Caco-2 (cell line): ENCODE measurements at regions not wholly inside any gene's neighbourhood (a gene's known extent, or its start where the extent isn't known, plus 50 kb on each side); places are given as distances from the start of the nearest gene placed in this dataset.

Experiments
- BruUV-seq: library from RNA; stranded (reverse); fragments of 400-500 nt; replicated peaks from 2 replicates; lab custom pipeline; 2021; lab: Mats Ljungman, UMichigan
- CTCF ChIA-PET: fragments of 300-600 bp; sonication (Branson Sonifier 250); formaldehyde crosslinking; loops from one replicate; lab custom pipeline; 2022; ENCODE audit warnings: antibody characterized with exemption; lab: Charles Lee
- POLR2A ChIA-PET: fragments of 300-600 bp; sonication (Branson Sonifier 250); formaldehyde crosslinking; loops from one replicate; lab custom pipeline; 2022; ENCODE audit warnings: antibody characterized with exemption; lab: Charles Lee
- DNase-seq, 2 experiments: peaks; one replicate each; pipeline versions ENCODE4 v3.0.0 to v3.0.0-alpha.2; 2020 to 2022
- H3K27me3 ChIP-seq: replicated peaks from 2 replicates; pipeline ENCODE4 v1.6.0; 2011; ENCODE audit warnings: low read length; ENCODE audit not compliant: control insufficient read depth, insufficient read depth
- H3K36me3 ChIP-seq: 2 replicates; pipeline ENCODE4 v1.5.1; 2011; ENCODE audit warnings: low read length; ENCODE audit not compliant: control insufficient read depth, insufficient read depth
- H3K4me1 ChIP-seq: fragments of 250-450 bp; sonication (Bioruptor Pico); 2 replicates; pipeline ENCODE4 v1.5.1; 2020; ENCODE audit warnings: mild to moderate bottlenecking
- H3K4me3 ChIP-seq: 2 replicates; pipeline ENCODE4 v1.5.1; 2011; ENCODE audit warnings: low read depth, mild to moderate bottlenecking, control low read depth, low read length
- H3K9me3 ChIP-seq: fragments of 250-450 bp; sonication (Bioruptor Pico); 2 replicates; pipeline ENCODE4 v1.5.1; 2020; ENCODE audit warnings: mild to moderate bottlenecking, moderate library complexity
- H3K27ac Mint-ChIP-seq: one replicate; pipeline ENCODE4 v1.8.0; 2022; ENCODE audit warnings: mixed read lengths; ENCODE audit not compliant: unreplicated experiment
- H3K27me3 Mint-ChIP-seq: one replicate; pipeline ENCODE4 v1.8.0; 2022; ENCODE audit warnings: mixed read lengths; ENCODE audit not compliant: insufficient read depth, unreplicated experiment
- H3K36me3 Mint-ChIP-seq: one replicate; pipeline ENCODE4 v1.8.0; 2022; ENCODE audit warnings: mild to moderate bottlenecking, mixed read lengths; ENCODE audit not compliant: insufficient read depth, unreplicated experiment
- H3K4me1 Mint-ChIP-seq: one replicate; pipeline ENCODE4 v1.8.0; 2022; ENCODE audit warnings: low read depth, mixed read lengths; ENCODE audit not compliant: unreplicated experiment
- H3K4me3 Mint-ChIP-seq: one replicate; pipeline ENCODE4 v1.8.0; 2022; ENCODE audit warnings: mild to moderate bottlenecking, moderate library complexity, mixed read lengths; ENCODE audit not compliant: unreplicated experiment
- H3K9me3 Mint-ChIP-seq: one replicate; pipeline ENCODE4 v1.8.0; 2022; ENCODE audit warnings: mixed read lengths; ENCODE audit not compliant: unreplicated experiment
- intact Hi-C: fragments of 100-400 bp; cut with micrococcal nuclease; formaldehyde crosslinking; loops from one replicate; pipeline ENCODE4 v1.10.0; 2022; ENCODE audit not compliant: unreplicated experiment
- TF ChIP-seq, protein P1 (sequence below), 2 experiments: fragments of 200-600 bp in 1 of 2; IDR thresholded peaks; 1 replicate in 1 of 2; 2 replicates in 1 of 2; pipeline versions ENCODE4 v1.5.1 to v1.8.0; 2011 to 2022; ENCODE audit warnings: antibody characterized with exemption in 1 of 2, control low read depth in 1 of 2, inconsistent platforms in 1 of 2, low read depth in 1 of 2, low read length in 1 of 2, mild to moderate bottlenecking in 1 of 2, moderate library complexity in 1 of 2; ENCODE audit not compliant: insufficient read depth in 1 of 2, severe bottlenecking in 1 of 2, unreplicated experiment in 1 of 2

DNA sequence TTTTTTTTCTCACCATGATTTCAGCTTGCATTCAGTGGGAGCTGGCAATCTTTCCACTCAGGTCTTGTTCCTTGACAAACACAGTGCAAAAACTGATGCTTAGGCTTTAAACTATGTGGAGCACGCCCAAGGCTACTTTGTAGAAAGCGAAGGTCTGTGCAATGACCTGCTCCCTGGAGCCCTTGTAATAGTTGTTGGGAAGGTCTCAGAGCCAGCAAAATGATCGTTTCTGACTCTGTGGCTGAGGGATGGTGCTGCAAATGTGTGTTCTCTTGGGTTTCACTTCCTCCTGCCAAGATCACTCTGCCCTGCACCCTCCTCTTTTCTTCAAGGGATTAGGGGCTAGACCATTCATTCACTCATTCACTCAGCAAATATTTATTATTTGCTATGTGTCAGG is 249.7 kb upstream of the MAP3K1 start:
- no TSS peak for BruUV-seq
- intact Hi-C loops: no loop called here
- Histone ChIP-seq H3K27me3 (no peaks in the 10 kb centered on the region), H3K9me3 (no peaks in the 10 kb centered on the region), H3K36me3 (no peaks in the 10 kb centered on the region), H3K4me1 (no peaks in the 10 kb centered on the region), H3K4me3 (no peak overlapping the region)
- H3K27ac Mint-ChIP-seq: no peak overlapping the region
- CTCF ChIA-PET: interaction anchor here (1.1 kb wide), 1 partner anchor 273 kb away, joined by 3 read pairs; no protein-coding TSS in a partner anchor
- H3K36me3 Mint-ChIP-seq: no peaks in the 10 kb centered on the region
- no peak for DNase-seq
- H3K27me3 Mint-ChIP-seq: no peaks in the 10 kb centered on the region
- H3K4me3 Mint-ChIP-seq: no peak overlapping the region
- peaks cover 16% of the 10 kb centered on the region for H3K4me1 Mint-ChIP-seq
- H3K9me3 Mint-ChIP-seq: peaks cover 14% of the 10 kb centered on the region
- TF ChIP-seq, protein P1, sequence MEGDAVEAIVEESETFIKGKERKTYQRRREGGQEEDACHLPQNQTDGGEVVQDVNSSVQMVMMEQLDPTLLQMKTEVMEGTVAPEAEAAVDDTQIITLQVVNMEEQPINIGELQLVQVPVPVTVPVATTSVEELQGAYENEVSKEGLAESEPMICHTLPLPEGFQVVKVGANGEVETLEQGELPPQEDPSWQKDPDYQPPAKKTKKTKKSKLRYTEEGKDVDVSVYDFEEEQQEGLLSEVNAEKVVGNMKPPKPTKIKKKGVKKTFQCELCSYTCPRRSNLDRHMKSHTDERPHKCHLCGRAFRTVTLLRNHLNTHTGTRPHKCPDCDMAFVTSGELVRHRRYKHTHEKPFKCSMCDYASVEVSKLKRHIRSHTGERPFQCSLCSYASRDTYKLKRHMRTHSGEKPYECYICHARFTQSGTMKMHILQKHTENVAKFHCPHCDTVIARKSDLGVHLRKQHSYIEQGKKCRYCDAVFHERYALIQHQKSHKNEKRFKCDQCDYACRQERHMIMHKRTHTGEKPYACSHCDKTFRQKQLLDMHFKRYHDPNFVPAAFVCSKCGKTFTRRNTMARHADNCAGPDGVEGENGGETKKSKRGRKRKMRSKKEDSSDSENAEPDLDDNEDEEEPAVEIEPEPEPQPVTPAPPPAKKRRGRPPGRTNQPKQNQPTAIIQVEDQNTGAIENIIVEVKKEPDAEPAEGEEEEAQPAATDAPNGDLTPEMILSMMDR (IDR thresholded peaks at IDR 0.05; ENCODE audit: insufficient read depth in 1 of 2, low read depth in 1 of 2, low read length in 1 of 2, severe bottlenecking in 1 of 2, unreplicated experiment in 1 of 2): no peak
- POLR2A ChIA-PET: no interaction called here

GRCh38 chr5:56565283-56565615 is 250.1 kb upstream of the MAP3K1 start:
- CTCF ChIA-PET: interaction anchor here (1.1 kb wide), 1 partner anchor 274 kb away, joined by 3 read pairs; no protein-coding TSS in a partner anchor
- intact Hi-C loops: no loop called here
- Mint-ChIP-seq H3K27ac (no peak overlapping the region), H3K4me3 (no peak overlapping the region), H3K4me1 (peaks cover 17% of the 10 kb centered on the region), H3K36me3 (no peaks in the 10 kb centered on the region), H3K9me3 (peaks cover 18% of the 10 kb centered on the region), H3K27me3 (no peaks in the 10 kb centered on the region)
- no peak overlapping the region for H3K4me3 ChIP-seq
- POLR2A ChIA-PET: interaction anchor here (0.6 kb wide), 1 partner anchor 262 kb away, joined by 4 read pairs; no protein-coding TSS in a partner anchor
- no peak for DNase-seq
- H3K27me3 ChIP-seq: no peaks in the 10 kb centered on the region
- no peaks in the 10 kb centered on the region for H3K4me1 ChIP-seq
- no TSS peak for BruUV-seq
- no peaks in the 10 kb centered on the region for H3K36me3 ChIP-seq
- H3K9me3 ChIP-seq: no peaks in the 10 kb centered on the region
- TF ChIP-seq, protein P1 (IDR thresholded peaks at IDR 0.05; ENCODE audit: insufficient read depth in 1 of 2, low read depth in 1 of 2, low read length in 1 of 2, severe bottlenecking in 1 of 2, unreplicated experiment in 1 of 2): no peak

GRCh38 chr5:56564541-56565282 is 250.6 kb upstream of the MAP3K1 start:
- no TSS peak for BruUV-seq
- Mint-ChIP-seq H3K27ac (no peak overlapping the region), H3K36me3 (no peaks in the 10 kb centered on the region), H3K4me1 (peaks cover 20% of the 10 kb centered on the region), H3K9me3 (peaks cover 23% of the 10 kb centered on the region), H3K27me3 (no peaks in the 10 kb centered on the region), H3K4me3 (no peak overlapping the region)
- H3K27me3 ChIP-seq: no peaks in the 10 kb centered on the region
- intact Hi-C loops: no loop called here
- TF ChIP-seq, protein P1 (IDR thresholded peaks at IDR 0.05; ENCODE audit: insufficient read depth in 1 of 2, low read depth in 1 of 2, low read length in 1 of 2, severe bottlenecking in 1 of 2, unreplicated experiment in 1 of 2): no peak
- H3K36me3 ChIP-seq: no peaks in the 10 kb centered on the region
- H3K4me1 ChIP-seq: no peaks in the 10 kb centered on the region
- no peak overlapping the region for H3K4me3 ChIP-seq
- DNase-seq: no peak
- no peaks in the 10 kb centered on the region for H3K9me3 ChIP-seq
- ChIA-PET CTCF (interaction anchor here (1.1 kb wide), 1 partner anchor 274 kb away, joined by 3 read pairs; no protein-coding TSS in a partner anchor), POLR2A (interaction anchor here (0.6 kb wide), 1 partner anchor 263 kb away, joined by 4 read pairs; no protein-coding TSS in a partner anchor)
